Inferior parietal cortex (tissue), 1 donor: ENCODE measurements at regions not wholly inside any gene's neighbourhood (a gene's known extent, or its start where the extent isn't known, plus 50 kb on each side); places are given as distances from the start of the nearest gene placed in this dataset.

Experiments
- DNase-seq: peaks from one replicate; pipeline ENCODE4 v3.0.0-alpha.2; 2016; ENCODE audit errors: extremely low spot score

GRCh38 chr15:69816522-69816921 is 281.2 kb downstream of the TLE3 start:
- no peak for DNase-seq

DNA sequence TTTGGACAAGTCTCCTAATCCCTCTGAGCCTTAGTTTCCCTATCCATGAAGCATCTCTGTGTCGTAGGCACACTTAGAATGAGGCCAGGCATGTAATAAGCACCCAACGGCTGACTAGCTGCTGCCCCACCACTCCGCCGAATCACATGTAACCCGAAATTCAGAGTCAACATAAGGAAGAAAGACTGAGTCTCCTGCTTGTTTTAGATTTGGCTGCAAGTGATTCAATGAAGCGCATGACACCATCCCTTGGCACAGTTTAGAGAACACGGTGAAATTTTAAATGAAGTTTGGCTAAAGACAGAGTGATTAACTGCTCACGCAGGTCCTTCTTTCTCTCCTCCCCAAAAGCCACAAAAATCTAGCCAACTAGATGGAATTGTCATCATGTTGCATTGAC is 279.2 kb downstream of the TLE3 start:
- DNase-seq: peak; percentile 17

DNA sequence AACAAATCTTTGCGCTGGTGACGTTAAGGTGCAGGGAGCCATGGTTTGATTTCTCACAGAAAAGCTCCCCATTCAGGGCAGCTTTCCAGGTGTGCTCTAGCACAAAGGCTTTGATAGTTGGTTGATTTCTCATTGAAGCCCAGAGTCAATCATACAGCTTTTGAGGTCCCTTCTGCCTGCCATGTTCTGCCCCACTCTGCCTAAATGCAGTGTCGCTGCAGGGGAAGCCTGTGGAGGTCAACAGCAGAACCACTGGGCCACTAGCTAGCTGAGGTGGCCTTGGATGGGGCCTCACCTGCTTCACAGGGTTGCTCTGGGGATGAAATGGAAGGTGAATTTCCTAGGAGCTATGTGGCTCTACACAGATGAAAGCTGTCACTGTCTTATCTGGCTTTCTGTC is 278.3 kb downstream of the TLE3 start:
- no peak for DNase-seq

DNA sequence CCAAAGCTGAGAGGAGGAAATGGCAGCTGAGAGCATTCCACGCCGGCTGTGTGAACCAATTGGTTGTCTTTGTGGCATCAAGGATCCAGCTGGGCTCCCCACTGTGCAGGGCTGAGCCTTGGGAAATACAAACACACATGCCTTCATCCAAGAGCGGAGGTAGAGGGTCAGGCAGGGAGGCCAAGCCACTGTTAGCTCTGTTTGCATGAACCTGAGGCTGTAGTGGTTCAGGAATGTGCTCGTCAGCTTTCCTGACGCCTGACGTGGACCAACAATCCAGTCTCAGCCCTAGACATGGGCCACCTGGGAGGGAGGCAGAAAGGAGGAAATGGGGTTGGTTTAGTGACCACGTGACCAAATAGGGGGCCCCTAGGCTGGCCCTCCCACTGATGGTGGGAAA is 276.9 kb downstream of the TLE3 start:
- no peak for DNase-seq

- no peak for DNase-seq
These were observed 274.4 kb downstream of the TLE3 start for GRCh38 chr15:69823223-69823907.

DNA sequence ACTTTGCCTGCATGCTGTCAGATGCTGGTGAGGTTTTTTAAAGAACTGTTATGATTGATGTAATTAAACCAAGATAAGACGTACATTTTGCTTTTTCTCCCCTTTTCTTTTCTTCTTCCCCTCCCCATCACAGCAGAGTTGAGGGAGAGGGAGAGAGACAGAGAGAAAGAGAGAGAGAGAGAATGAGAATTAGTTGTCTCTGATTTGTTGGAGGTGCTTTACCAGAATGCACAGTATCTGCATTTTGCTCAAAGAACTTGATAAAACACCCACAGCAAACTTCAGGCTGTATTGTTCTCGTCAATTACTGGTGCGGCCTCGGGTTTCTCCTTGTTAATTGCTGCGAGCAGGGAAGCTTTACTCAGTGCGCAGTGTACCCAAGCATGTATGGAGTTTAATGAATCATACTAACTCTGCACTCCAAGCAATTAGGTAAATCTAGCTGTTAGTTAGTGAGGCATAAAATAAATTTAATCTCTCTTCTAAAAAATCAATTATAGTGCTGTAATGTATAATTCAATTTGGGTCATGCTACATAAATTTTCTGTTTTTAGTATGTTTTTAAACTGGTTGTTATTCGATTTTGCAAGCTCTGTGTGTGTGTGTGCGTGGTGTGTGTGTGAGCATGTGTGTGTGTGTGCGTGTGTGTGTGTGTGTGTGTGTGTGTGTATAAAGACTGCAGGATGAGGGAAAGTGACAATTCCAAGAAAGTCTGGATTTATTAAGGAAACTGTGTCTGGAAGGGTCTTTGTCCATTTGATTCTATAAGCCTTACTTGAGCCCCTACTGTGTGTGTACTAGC is 273.4 kb downstream of the TLE3 start:
- no peak for DNase-seq

- no peak for DNase-seq
These were observed 272.8 kb downstream of the TLE3 start for GRCh38 chr15:69824877-69825406.

DNA sequence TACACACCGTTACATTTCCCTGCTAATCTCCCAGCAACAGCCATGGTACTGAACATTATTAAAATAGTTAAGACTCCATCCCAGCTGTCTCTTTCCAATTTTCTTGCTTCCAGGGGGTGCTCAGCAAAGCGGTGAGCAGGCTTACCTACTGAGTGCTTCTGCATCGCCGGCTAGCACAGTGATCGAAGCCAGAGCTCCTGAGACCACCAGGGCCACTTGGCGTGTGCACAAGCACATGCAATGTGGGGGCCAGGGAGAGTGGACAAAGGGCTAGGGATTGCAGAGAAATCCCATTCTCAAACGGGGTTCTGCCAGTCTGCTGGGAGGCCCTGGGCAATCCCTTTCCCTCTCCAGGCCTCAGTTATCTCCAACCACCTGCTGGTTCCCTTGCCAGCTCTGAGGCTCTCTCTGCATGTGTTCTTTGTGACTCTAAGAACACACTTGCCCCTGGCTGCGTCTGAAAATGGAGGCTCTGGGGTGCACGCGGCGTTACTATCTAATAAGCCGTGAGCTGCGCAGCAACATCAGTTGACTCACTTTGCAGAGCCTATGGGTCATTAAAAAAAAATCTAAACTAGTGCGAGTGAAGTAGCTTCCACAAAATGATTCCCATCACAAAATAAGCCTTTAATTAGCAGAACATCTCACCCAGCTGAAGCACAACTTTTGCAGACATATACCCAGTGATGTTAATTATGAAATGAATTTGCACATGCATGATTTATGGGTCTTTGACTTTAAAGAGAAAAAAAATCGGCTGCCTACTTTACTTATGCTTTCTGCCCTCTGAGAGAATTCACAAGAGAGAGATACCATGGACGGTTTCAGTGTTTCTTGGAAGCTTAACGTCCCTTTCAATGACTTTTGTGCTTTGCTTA is 271.5 kb downstream of the TLE3 start:
- no peak for DNase-seq

DNA sequence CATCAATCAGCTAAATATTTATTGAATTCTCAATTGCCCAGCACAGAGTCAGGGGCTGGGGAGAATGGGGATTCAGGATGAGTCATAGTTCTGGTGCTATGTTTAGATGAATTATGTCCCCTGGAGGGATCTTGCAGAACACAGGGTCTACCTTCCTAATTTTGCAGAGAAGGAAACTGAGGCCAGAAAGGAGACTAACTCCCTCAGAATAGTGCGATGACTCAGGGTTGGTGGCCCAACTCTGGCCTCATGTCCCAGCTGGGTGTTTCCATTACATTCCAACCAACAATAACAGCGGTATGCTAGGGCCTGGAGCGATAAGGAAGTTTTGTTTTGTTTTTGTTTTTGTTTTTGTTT is 270.9 kb downstream of the TLE3 start:
- DNase-seq: no peak

- no peak for DNase-seq
These were observed 270.0 kb downstream of the TLE3 start for GRCh38 chr15:69827751-69828150.

GRCh38 chr15:69828181-69828828 is 269.4 kb downstream of the TLE3 start:
- no peak for DNase-seq

DNA sequence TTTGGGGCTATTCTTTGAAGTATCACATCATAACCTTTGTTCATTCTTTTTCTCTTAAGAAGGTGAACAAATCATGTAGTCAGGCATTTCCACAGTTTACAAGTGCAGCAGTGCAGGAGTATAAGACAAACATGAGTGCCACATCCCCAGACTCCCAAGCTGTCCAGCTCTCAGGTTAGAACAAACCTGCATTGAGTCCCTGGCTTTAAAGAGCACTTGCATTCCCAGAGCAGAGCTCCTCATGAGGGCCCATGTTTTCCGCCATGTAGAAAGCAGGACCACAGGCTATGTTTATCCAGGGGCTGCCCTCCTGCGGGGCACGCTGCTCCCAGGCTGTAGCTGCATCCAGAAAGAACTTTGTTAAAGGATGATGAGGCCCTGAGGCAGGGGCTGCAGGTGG is 267.7 kb downstream of the TLE3 start:
- no peak for DNase-seq

DNA sequence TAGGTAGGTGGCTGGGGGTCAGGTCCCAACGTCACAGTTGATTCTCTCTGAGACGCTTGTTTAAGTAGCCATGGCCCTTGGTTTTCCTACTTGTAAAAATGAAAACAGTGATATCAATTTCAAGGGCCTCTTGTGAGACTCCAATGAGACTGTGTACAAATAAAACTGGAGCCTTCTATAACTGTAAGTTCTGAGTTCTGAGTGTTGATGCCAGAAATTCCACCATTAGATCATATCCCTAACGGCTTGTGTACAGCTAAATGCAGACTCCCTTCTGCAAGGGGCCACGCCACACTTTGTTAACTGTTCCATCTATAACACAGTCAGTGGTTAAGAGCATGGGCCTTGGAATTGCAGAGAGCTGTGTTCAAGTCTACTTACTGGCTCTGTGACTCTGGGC is 267.3 kb downstream of the TLE3 start:
- no peak for DNase-seq

DNA sequence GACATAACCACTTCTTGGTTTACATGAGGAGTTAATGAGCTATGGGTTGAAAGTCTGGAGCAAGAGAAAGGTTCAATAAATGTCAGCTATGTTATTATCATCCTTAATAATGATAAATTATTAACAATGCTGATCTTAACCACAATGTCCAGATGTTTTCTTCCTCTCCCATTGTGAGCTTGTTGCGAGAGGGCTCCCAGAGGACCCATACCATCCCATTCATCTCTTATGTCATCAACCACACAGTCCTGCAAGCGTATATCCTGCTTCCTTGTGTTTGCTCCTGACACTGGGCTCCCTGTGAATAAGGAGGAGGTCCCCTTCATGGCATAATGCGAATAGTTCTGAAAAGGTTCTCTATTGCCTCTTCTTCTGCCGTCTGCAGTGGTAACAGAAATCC is 266.8 kb downstream of the TLE3 start:
- no peak for DNase-seq

- no peak for DNase-seq
These were observed 263.4 kb downstream of the TLE3 start for GRCh38 chr15:69834267-69834666.

GRCh38 chr15:69834761-69835160 is 263.0 kb downstream of the TLE3 start:
- DNase-seq: no peak

DNA sequence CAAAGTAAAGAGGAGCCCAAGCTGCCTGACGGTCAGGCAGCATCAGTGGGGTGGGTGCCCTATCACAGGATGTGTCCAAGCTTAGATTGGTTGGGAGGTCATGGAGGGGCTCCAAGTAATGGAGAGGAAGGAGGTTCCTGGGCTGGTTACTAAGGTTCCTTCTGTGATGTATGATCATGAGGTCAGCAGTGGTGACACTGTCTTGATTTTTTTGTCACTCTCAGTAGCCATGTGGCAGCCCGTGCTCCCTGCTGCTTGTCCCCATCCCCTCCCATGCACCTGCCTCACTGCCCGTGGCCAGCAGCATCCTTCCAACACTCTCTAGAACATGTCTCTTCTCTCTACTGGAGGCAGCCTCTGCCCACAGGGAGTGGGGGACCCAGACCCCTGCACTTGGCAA is 261.7 kb downstream of the TLE3 start:
- DNase-seq: no peak

GRCh38 chr15:69836526-69837230 is 261.0 kb downstream of the TLE3 start:
- DNase-seq: no peak

GRCh38 chr15:69838338-69838737 is 259.4 kb downstream of the TLE3 start:
- no peak for DNase-seq

- DNase-seq: no peak
These were observed 258.7 kb downstream of the TLE3 start for GRCh38 chr15:69838994-69839393.
